ENCODE measurements at regions not wholly inside any gene's neighbourhood (a gene's known extent, or its start where the extent isn't known, plus 50 kb on each side); places are given as distances from the start of the nearest gene placed in this dataset.
A peak's percentile ranks its signal among the peaks of the same experiment; 100 is the strongest.

DNA sequence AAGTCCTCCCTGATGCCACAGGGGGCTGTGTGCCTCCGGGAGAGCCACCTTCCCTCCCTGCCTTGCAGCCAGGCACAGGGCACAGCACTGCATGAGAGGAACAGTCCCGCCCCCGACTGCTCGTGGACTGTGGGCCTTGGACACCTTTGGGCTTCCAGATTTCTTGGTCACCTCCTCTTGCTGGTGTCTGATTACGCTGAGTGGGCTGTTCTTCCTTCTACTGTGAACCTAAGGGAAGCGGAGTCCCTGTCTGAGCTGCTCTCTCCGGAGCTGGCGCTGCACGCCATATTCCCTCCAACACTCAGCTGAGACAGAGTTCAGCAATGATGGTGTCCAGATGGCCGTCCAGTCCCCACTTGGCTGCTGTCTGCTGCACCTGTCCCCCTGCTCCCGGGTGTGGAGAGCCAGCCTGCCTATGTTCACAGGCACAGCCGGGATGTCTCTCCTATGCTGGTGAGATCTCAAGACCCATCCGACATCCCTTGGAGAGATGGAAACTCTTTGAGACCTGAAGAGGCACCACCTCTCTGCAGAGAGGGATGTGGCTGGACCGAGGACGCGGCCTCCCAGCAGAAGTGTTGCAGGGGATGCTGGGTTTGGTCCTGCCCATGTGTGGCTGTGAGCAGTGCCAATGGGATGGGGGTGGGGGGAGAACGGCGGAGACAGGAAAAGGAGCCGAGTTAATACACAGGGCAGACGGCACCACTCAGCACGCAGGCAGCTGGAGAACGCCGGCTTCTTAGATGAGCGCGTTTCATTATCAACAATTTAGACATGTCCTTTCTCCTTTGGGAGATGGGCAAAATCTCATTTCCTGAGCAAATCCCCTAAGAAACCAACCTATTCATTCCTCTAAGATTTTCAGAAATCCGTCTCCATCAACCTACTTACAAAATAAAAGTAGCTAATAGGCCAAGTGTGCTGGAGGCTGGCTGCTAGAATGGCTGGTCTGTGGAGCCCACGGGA lies 171.9 kb downstream of the ENGASE start:
- DNase-seq (no peak), ATAC-seq (no peak)
- TF ChIP-seq, protein P1, sequence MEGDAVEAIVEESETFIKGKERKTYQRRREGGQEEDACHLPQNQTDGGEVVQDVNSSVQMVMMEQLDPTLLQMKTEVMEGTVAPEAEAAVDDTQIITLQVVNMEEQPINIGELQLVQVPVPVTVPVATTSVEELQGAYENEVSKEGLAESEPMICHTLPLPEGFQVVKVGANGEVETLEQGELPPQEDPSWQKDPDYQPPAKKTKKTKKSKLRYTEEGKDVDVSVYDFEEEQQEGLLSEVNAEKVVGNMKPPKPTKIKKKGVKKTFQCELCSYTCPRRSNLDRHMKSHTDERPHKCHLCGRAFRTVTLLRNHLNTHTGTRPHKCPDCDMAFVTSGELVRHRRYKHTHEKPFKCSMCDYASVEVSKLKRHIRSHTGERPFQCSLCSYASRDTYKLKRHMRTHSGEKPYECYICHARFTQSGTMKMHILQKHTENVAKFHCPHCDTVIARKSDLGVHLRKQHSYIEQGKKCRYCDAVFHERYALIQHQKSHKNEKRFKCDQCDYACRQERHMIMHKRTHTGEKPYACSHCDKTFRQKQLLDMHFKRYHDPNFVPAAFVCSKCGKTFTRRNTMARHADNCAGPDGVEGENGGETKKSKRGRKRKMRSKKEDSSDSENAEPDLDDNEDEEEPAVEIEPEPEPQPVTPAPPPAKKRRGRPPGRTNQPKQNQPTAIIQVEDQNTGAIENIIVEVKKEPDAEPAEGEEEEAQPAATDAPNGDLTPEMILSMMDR (IDR thresholded peaks at IDR 0.05) = no peak
- no peak overlapping the region for H3K27ac ChIP-seq
- H3K9me3 ChIP-seq = no peaks in the 10 kb centered on the region
- H3K4me3 ChIP-seq = no peak overlapping the region
- no peaks in the 10 kb centered on the region for H3K36me3 ChIP-seq
- intact Hi-C loops (cut with DNase I) = no loop called here
- H3K27me3 ChIP-seq (ENCODE audit: low read depth) = peaks cover 7% of the 10 kb centered on the region
- H3K4me1 ChIP-seq = no peaks in the 10 kb centered on the region

DNA sequence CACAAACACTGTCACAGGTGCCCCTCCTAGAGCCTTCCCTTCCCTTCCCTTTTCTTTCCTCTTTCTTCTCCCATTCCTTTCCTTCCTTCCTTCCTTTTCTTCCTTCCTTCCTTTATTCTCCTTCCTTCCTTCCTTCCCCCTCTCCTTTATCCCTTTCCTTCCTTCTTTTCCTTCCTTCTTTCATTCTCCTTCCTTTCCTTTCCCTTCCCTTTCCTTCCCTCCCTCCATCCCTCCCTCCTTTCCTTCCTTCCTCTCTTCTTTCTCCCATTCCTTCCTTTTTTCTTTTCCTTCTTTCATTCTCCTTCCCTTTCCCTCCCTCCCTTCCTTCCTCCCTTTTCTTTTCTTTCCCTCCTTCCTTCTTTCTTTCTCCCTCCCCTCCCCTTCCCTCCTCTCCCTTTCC lies 170.0 kb downstream of the ENGASE start:
- DNase-seq (no peak), ATAC-seq (no peak)
- Histone ChIP-seq H3K27ac (no peak overlapping the region), H3K9me3 (no peaks in the 10 kb centered on the region), H3K27me3 (ENCODE audit: low read depth) (no peaks in the 10 kb centered on the region), H3K4me1 (no peaks in the 10 kb centered on the region), H3K36me3 (no peaks in the 10 kb centered on the region), H3K4me3 (no peak overlapping the region)
- TF ChIP-seq, protein P1 (IDR thresholded peaks at IDR 0.05) = no peak
- intact Hi-C loops (cut with DNase I) = no loop called here

DNA sequence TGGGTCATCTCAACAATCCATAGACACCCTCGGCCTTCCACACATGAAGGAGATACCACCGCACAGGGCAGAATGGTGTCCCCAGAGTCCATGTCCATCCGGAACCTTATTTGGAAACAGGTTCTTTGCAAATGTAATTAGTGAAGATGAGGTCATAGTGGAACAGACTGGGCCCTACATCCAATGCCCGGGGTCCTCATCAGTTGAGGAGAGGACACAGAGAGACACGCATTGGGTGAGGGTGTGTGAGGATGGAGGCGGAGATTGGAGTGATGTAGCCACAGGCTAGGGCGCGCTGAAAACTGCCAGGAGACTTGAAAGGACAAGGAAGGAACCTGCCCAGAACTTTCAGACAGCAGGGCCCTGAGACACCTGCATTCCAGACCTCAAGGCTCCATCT lies 169.4 kb downstream of the ENGASE start:
- Histone ChIP-seq H3K4me3 (no peak overlapping the region), H3K36me3 (no peaks in the 10 kb centered on the region), H3K27me3 (ENCODE audit: low read depth) (no peaks in the 10 kb centered on the region), H3K27ac (no peak overlapping the region), H3K4me1 (no peaks in the 10 kb centered on the region), H3K9me3 (no peaks in the 10 kb centered on the region)
- no peak for DNase-seq
- intact Hi-C loops (cut with DNase I) = no loop called here
- TF ChIP-seq, protein P1 (IDR thresholded peaks at IDR 0.05) = no peak
- ATAC-seq = no peak

- H3K4me1 ChIP-seq = no peaks in the 10 kb centered on the region
- H3K27me3 ChIP-seq (ENCODE audit: low read depth) = no peaks in the 10 kb centered on the region
- intact Hi-C loops (cut with DNase I) = no loop called here
Measured at GRCh38 chr17:79243603-79243990, 169.0 kb downstream of the ENGASE start.

DNA sequence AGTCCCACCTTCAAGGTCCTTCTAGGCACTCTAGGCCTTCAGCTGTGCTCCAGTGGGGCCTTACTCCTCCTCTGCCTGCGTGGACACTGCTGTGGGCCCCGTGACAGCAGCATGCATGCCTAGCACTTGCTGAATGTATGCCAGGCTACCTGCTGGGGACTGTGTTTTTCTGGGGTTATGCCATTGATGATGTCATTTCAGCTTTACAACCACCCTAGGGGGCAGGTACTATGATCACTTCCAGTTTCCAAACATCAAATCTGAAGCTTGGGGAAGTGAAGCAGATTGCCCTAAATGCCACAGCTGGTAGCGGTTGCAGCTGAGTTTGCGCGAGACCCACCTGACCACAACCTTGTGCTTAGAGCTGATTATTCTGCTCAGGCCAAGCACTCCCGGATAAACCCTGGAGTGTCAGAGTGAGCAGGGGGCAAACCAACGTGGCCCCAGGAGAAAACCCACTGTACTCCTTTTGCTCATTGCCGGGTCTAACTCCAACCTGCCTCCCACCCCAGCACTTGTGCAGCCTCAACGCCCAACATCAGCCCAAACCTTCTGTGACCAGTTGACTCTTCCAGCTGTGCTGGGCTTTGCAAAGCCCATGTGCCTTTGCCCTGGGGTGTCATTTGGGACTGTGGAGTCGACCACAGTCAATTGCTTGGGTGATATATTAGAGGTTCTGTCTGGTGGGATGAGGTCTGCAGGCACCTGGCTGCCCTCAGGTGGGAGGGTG lies 168.4 kb downstream of the ENGASE start:
- intact Hi-C loops (cut with DNase I) = no loop called here
- Histone ChIP-seq H3K4me1 (no peaks in the 10 kb centered on the region), H3K9me3 (no peaks in the 10 kb centered on the region), H3K27me3 (ENCODE audit: low read depth) (no peaks in the 10 kb centered on the region), H3K27ac (no peak overlapping the region), H3K36me3 (no peaks in the 10 kb centered on the region), H3K4me3 (no peak overlapping the region)
- DNase-seq = no peak
- ATAC-seq = no peak
- TF ChIP-seq, protein P1 (IDR thresholded peaks at IDR 0.05) = no peak

More at GRCh38 chr17:79243603-79243990, 169.0 kb downstream of the ENGASE start:
- no peaks in the 10 kb centered on the region for H3K36me3 ChIP-seq
- no peak overlapping the region for H3K4me3 ChIP-seq
- H3K9me3 ChIP-seq = no peaks in the 10 kb centered on the region
- ATAC-seq (peak in 1 of 2 donors; percentile 37), DNase-seq (no peak)
- TF ChIP-seq, protein P1 (IDR thresholded peaks at IDR 0.05) = no peak
- no peak overlapping the region for H3K27ac ChIP-seq

All from lower lobe of right lung (tissue), 2 donors.